ENCODE measurements at regions not wholly inside any gene's neighbourhood (a gene's known extent, or its start where the extent isn't known, plus 50 kb on each side); places are given as distances from the start of the nearest gene placed in this dataset.

GRCh38 chr13:70812481-70812880 is 704.2 kb upstream of the KLHL1 start:
- no peak for TF ChIP-seq CTCF (conservative IDR thresholded peaks at IDR 0.05)
- H3K27ac ChIP-seq, result no peak overlapping the region

GRCh38 chr13:70809588-70809987 is 701.3 kb upstream of the KLHL1 start:
- H3K27ac ChIP-seq, result no peak overlapping the region
- no peak for TF ChIP-seq CTCF (conservative IDR thresholded peaks at IDR 0.05)

- TF ChIP-seq CTCF (conservative IDR thresholded peaks at IDR 0.05), result no peak
These were observed 690.1 kb upstream of the KLHL1 start for GRCh38 chr13:70798385-70798784.

GRCh38 chr13:70795484-70795883 is 687.2 kb upstream of the KLHL1 start:
- no peak overlapping the region for H3K27ac ChIP-seq
- TF ChIP-seq CTCF (conservative IDR thresholded peaks at IDR 0.05), result no peak

More at GRCh38 chr13:70798385-70798784, 690.1 kb upstream of the KLHL1 start:
- no peak overlapping the region for H3K27ac ChIP-seq

GRCh38 chr13:70792121-70792520 is 683.9 kb upstream of the KLHL1 start:
- no peak overlapping the region for H3K27ac ChIP-seq
- TF ChIP-seq CTCF (conservative IDR thresholded peaks at IDR 0.05), result no peak

GRCh38 chr13:70789751-70790150 is 681.5 kb upstream of the KLHL1 start:
- no peak for TF ChIP-seq CTCF (conservative IDR thresholded peaks at IDR 0.05)

GRCh38 chr13:70788074-70788473 is 679.8 kb upstream of the KLHL1 start:
- TF ChIP-seq CTCF (conservative IDR thresholded peaks at IDR 0.05), result no peak
- no peak overlapping the region for H3K27ac ChIP-seq

More at GRCh38 chr13:70789751-70790150, 681.5 kb upstream of the KLHL1 start:
- no peak overlapping the region for H3K27ac ChIP-seq

Data from VCaP (cell line).